CD4-positive, alpha-beta T cell treated with Interleukin-15 for 4 hours (primary cell): ENCODE measurements at regions not wholly inside any gene's neighbourhood (a gene's known extent, or its start where the extent isn't known, plus 50 kb on each side); places are given as distances from the start of the nearest gene placed in this dataset.
"Not testable (repeated sequence)": the region's sequence is repeated elsewhere in the genome, so short reads cannot be mapped to it uniquely, and the experiment has no call there.

Experiments
- DNase-seq: peaks from one replicate; pipeline ENCODE4 v3.0.0-alpha.2; 2020; ENCODE audit warnings: low spot score

DNA sequence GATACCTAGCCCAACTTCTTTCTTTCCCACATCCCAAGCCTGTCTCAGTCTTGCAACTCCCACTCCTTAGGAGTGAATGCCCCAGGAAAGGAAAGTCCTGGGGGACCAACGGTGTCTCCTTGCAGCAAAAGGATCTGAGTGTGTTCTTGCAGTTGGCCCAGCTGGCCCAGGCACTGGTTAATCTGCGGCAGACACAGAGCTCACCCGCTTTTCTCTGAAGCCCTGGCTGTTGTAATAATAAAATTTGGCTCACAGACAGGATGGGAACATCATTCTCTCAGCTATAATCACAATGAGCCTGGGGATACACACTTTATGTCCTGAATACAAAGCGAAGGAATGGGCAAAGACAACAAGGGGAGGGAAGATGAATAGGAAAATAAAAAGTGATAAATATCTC lies 185.6 kb upstream of the ADRA1D start:
- no peak for DNase-seq

GRCh38 chr20:4431446-4431845 lies 182.4 kb upstream of the ADRA1D start:
- DNase-seq = no peak

- DNase-seq = not testable (repeated sequence)
Measured at GRCh38 chr20:4430826-4431225, 181.7 kb upstream of the ADRA1D start.

DNA sequence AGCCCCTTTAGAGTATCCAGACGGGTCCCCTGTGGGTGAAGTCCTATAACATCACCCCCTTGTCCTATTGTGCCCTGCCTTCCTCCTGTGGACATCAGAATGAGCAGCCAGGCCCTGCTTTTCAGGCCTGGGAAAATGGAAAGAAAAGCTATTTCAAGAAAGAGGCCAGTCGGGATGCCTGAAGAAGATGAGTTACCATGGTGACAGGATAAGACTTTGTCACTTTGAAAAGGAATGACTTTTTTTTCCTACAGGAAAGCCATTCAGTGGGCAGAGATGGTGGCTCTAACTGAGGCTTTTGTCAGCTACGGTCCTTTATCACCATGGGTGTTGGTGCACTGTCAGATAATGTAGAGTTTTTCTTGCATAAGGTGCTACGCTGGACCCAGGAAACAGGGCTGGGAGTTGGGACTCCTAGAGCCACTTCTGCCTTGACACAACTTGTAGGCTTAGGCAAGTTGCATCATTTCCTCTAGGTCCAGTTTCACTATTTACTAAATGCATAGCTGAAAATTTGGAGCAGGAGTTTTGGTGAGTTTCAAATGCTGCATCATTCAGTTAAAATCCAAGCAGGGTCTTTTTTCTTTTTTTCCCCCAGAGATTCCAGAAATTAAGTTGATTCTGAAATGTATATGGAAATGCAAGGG lies 179.0 kb upstream of the ADRA1D start:
- no peak for DNase-seq

DNA sequence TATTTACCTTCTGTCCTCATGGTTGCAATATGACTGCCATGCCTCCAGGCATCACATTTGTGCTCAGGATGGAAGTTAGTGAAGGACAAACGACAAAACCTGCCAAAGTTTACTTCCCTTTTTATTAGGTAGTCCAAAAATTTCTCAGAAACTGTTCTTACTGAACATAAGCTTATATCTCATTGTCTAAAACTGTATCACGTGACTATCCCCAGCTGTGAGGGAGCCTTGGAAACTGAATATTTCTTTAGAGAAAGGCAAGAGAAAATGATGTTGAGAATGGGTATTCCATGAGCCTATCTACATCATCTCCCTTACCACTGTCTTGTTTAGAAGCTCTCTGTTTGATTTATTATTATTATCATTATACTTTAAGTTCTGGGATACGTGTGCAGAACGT lies 169.1 kb upstream of the ADRA1D start:
- no peak for DNase-seq

DNA sequence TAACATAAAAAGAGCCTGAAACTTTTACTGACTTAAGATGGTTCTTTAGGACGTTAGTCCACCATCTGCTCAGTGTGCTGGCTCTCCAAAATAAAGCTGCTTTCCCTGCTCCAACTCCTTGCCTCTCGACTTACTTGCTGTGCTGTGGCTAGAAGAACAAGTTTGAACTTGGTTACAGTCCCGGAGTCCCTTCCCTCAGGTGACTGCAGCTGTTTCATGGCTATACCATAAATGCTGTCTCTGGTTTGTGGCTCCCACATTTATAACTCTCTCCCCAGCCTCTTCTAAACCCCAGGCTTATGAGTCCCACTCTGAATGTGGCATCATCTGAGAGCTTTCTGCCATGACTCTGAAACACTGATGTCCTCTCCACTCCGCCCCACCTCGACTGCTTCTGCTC lies 166.2 kb upstream of the ADRA1D start:
- DNase-seq = no peak

- no peak for DNase-seq
Measured at GRCh38 chr20:4413314-4414049, 164.4 kb upstream of the ADRA1D start.

GRCh38 chr20:4412216-4412615 lies 163.1 kb upstream of the ADRA1D start:
- DNase-seq = no peak

- no peak for DNase-seq
Measured at GRCh38 chr20:4411744-4412143, 162.7 kb upstream of the ADRA1D start.

DNA sequence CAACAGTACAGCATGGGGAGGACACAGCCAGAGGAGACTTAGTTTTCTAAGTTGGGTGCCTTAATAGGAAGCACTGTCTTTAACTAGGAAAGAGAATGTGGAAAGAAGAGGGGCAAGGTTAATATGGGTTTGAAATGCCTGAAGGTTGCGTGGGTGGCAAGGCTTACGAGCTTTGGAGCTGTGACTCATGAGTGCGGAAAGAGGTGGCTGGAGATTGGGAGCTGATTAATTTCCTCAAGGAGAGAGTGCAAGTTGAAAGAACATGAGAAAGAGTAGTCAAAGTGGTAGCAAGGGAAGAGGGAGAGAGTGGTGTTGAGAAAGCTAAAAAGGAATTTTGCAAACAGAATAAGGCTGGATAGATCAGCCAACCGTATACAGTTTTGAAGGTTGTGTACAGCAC lies 157.5 kb upstream of the ADRA1D start:
- no peak for DNase-seq

DNA sequence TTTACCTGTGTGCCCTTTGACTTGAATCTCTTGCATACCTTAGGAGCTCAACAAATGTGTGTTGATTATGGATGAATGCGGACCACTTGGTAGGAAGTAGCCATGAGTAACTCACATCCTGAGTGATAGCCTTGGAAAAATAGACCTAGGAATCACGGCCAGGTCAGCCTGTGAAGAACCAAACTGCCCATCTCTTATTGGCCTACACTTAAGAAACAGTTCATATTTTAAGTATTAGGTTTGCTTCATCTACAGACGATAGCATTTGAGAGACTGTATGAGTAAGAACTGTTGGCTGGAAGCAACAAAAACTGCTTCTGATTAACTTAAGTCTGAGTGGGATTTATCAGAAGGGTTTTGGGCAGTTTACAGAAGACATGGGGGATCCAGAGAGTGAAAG lies 152.5 kb upstream of the ADRA1D start:
- no peak for DNase-seq

DNA sequence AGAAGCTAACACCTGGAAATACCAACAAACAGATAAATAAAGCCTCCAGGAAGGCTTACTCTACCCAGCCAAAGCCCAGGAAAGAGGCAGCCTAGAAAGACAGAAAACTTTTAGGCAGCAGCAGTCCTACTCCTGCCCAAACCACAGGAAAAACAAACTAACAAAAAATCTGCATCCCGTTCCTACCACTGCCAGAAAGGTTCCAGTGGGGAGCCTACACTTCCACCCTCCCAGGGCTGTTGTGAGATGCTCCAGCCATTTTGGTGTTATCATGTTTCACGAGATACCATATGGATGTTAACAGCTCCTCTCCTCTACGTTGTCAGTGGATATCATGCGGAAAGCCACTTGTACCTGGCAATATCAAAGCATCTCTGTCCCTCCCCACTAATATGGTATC lies 135.9 kb upstream of the ADRA1D start:
- no peak for DNase-seq

DNA sequence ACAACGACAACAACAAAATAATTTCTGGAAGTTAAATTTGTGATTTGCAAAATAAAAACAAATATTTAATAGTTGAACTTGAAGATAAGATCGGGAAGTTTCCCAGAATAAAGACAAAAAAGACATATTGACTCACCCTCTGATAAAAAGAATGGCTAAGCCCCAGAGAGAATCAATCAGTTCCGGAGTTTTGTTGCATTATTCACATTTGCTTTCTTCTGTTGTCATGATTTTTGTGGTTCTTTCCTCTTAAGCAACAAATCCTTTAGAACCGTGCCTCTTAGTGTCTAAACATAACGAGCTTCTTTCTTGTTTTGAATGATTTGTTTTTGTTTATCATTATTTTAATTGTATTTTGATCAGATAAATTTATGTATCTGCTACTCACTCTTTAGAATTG lies 134.9 kb upstream of the ADRA1D start:
- DNase-seq = no peak

DNA sequence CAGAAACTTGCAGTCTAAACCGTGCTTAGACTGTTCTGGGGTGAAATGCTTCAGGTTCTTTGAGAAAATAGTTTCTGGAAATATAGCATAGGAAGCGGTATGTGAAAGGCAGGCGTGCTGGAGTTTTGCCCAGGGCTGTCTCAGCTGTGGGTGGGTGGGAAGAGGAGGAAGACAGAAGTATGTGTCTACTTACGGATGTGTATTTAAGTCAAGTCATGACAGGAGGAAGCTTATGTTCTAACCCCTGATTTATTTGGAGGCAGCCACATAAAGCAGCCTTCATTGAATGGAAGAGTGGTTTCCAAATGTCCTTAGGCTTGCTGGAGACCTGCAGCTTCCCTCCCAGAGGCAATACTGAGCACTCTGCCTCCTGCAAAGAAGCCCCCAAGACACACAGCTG lies 126.8 kb upstream of the ADRA1D start:
- DNase-seq = no peak

DNA sequence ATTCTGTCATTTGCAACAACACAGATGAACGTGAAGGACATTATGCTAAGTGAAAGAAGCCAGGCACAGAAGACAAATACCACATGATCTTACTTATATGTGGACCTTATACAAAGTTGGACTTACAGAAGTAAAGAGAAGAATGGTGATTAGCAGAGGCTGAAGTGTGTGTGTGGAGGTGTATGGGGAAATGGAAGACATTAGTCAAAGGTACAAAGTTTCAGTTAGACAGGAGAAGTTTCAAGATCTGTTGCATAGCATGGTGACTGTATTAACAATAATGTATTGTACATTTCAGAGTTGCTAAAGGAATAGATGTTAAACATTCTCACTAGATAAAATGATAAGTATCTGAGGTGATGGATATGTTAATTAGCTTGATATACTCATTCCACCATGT lies 124.4 kb upstream of the ADRA1D start:
- no peak for DNase-seq

- DNase-seq = no peak
Measured at GRCh38 chr20:4371623-4372251, 122.7 kb upstream of the ADRA1D start.

DNA sequence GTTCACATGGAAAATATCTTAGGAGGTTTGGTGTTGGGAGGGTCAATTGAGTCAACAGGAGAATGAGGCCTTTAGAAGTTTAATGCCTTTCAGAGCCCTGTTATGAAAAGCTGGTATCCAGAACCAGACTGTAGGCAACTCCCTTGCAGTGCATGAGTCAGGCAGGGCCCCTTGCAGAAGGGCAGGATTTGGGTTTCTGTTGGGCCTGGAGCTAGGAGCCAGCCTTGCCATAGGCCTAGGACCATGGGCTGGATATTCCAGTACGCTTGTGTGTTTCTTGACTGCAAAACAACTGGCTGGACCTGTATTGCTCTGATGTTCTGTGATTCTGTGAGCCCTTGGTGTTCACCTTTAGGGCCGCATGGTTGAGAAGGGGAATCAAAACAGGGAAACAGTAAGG lies 121.8 kb upstream of the ADRA1D start:
- DNase-seq = no peak

- DNase-seq = peak; percentile 12
Measured at GRCh38 chr20:4369798-4370124, 120.7 kb upstream of the ADRA1D start.

DNA sequence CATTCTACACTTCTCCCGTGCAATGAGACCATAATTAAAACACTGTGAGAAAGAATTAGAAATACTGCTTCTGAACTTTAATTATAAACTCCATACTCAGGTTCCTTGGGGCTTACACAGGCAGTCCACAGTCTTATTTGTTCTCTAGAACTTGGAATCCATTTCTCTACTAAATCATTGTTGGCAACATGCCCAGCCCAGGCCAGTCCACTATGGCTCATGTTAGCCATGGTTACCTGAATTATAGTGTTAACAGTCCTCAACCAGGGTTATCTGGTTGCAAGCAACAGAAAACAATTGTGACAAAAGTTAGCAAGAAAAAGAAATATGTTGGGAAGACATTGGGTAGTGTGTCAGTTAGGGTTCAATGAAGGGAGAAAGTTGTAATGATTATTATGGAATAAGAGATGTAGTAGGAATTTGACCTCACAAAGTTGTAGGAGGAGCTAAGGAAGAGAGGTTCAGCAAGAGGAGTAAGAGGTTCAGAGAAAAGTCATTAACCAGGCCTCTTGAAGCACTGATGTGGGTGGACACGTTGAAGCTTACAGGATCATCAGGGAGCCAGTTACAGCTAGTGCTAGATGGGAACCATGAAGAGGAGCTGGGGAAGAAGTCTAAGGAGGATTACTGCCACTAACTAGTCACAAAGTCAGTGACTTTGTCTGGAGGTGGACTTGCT lies 120.2 kb upstream of the ADRA1D start:
- DNase-seq = no peak

DNA sequence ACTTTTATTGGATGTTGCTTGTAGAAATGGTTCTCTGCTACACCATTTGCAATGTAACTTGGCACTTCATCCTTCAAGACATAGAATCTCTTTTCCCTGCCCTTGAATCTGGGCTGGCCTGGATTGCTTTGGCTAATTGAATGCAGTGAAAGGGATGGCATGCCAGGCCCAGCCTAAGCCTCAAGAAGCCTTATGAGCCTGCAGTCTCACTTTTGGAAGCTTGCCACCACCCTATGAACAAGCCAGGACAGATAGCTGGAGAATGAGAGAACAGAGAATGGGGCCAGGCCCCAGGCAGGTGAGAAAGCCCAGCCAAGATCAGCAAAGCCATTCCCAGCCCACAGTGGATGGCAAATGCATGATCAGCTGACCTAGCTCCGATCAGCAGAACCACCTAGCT lies 117.0 kb upstream of the ADRA1D start:
- no peak for DNase-seq

DNA sequence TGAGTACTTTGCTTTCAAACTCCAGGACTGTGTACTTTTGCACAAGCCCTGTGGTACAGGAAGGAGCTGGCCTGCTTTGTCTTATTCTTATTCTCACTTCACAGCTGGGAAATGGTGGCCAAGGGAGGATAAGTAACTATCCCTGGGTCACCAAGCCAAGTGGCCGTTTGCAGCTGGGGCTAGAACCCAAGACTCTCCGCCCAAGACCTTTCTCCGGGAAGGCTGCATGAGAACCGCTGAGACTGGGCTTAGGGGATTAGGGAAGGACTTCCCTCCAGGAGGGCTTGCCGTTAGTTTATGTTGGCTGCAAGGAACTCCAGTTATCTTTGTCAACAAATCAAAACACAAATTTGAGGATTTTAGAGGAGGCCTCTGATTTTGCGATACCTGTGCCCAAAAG lies 109.5 kb upstream of the ADRA1D start:
- DNase-seq = no peak

DNA sequence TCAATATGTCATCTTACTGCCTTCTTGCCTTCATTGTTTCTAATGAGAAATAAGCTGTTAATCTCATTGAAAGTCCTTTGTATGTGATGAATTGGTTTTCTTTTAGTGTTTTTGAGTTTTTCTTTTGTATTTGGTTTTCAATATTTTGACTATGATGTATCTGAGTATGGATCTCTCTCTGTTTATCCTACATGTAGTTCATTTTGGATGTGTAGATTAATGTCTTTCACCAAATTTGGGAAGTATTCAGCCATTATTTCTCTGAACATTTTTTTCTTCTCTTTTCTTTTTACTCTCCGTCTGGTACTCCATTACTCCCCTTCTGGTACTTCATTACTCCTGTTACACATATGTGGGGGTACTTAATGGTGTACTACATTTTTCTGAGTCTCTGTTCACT lies 103.3 kb upstream of the ADRA1D start:
- no peak for DNase-seq

- DNase-seq = no peak
Measured at GRCh38 chr20:4350096-4350495, 101.0 kb upstream of the ADRA1D start.
